IPS-18a (cell line): ENCODE measurements at regions not wholly inside any gene's neighbourhood (a gene's known extent, or its start where the extent isn't known, plus 50 kb on each side); places are given as distances from the start of the nearest gene placed in this dataset.

Source experiments
- H3K27ac ChIP-seq: one replicate; pipeline ENCODE4 v1.5.1; 2013; ENCODE audit warnings: low read length
- H3K27me3 ChIP-seq: one replicate; pipeline ENCODE4 v1.6.1; 2013; ENCODE audit warnings: mild to moderate bottlenecking, low read length; ENCODE audit not compliant: control insufficient read depth, insufficient read depth
- H3K36me3 ChIP-seq: one replicate; pipeline ENCODE4 v1.6.1; 2013; ENCODE audit warnings: low read depth, low read length; ENCODE audit not compliant: control insufficient read depth
- H3K4me1 ChIP-seq: one replicate; pipeline ENCODE4 v1.6.1; 2013; ENCODE audit warnings: low read depth, low read length; ENCODE audit not compliant: control insufficient read depth
- H3K4me3 ChIP-seq: one replicate; pipeline ENCODE4 v1.5.1; 2013; ENCODE audit warnings: low read length
- H3K9ac ChIP-seq: one replicate; pipeline ENCODE4 v1.6.1; 2013; ENCODE audit warnings: mild to moderate bottlenecking, low read length, moderate library complexity
- H3K9me3 ChIP-seq: one replicate; pipeline ENCODE4 v1.6.1; 2013; ENCODE audit warnings: low read depth, low read length; ENCODE audit not compliant: control insufficient read depth

GRCh38 chr5:29905626-29906353 lies 1287.7 kb upstream of the CDH6 start:
- H3K36me3 ChIP-seq = no peaks in the 10 kb centered on the region
- H3K9ac ChIP-seq = no peak overlapping the region
- H3K9me3 ChIP-seq = no peaks in the 10 kb centered on the region
- H3K4me1 ChIP-seq = no peaks in the 10 kb centered on the region
- no peaks in the 10 kb centered on the region for H3K27me3 ChIP-seq
- H3K4me3 ChIP-seq = no peak overlapping the region
- H3K27ac ChIP-seq = no peak overlapping the region

DNA sequence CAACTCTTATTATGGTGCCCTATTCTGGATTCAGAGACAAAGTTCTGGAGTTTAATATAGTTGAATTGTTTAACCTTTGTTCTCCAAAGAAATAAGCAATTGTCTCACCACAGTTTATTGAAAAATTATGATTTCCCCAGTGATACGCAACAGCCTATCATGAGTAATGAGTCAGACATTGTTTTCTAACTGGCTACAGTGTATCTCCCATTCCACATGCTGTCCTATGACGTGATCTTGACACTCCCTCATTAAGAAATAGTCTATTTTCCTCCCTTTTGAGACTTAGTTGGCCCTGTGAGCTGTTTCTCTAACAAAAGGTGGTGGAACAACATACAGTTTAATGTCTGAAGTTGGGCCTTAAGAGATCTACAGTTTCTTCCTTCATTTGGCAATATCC lies 1290.6 kb upstream of the CDH6 start:
- H3K4me3 ChIP-seq = no peak overlapping the region
- H3K36me3 ChIP-seq = no peaks in the 10 kb centered on the region
- H3K9ac ChIP-seq = no peak overlapping the region
- no peak overlapping the region for H3K27ac ChIP-seq
- no peaks in the 10 kb centered on the region for H3K27me3 ChIP-seq
- H3K9me3 ChIP-seq = no peaks in the 10 kb centered on the region
- H3K4me1 ChIP-seq = peaks cover 3% of the 10 kb centered on the region

DNA sequence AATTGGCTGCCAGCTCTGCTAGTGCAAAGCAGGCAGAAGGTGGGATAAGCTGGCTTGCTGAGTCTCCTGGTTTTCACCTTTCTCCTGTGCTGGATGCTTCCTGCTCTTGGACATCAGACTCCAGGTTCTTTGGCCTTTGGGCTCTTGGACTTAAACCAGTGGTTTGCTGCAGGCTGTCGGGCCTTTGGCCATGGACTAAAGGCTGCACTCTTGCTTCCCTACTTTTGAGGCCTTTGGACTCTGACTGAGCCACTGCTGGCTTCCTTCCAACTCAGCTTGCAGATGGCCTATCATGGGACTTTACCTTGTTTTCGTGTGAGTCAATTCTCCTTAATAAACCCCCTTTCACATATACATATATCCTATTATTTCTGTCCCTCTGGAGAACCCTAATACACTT lies 1293.9 kb upstream of the CDH6 start:
- Histone ChIP-seq H3K36me3 (no peaks in the 10 kb centered on the region), H3K4me3 (no peak overlapping the region), H3K9ac (no peak overlapping the region), H3K9me3 (no peaks in the 10 kb centered on the region), H3K27ac (no peak overlapping the region), H3K4me1 (peaks cover 4% of the 10 kb centered on the region), H3K27me3 (no peaks in the 10 kb centered on the region)

GRCh38 chr5:29897916-29898315 lies 1295.6 kb upstream of the CDH6 start:
- peaks cover 4% of the 10 kb centered on the region for H3K4me1 ChIP-seq
- H3K27me3 ChIP-seq = no peaks in the 10 kb centered on the region
- H3K36me3 ChIP-seq = no peaks in the 10 kb centered on the region
- H3K27ac ChIP-seq = no peak overlapping the region
- no peak overlapping the region for H3K4me3 ChIP-seq
- no peak overlapping the region for H3K9ac ChIP-seq
- H3K9me3 ChIP-seq = no peaks in the 10 kb centered on the region

GRCh38 chr5:29896646-29897045 lies 1296.8 kb upstream of the CDH6 start:
- Histone ChIP-seq H3K9me3 (no peaks in the 10 kb centered on the region), H3K27me3 (no peaks in the 10 kb centered on the region), H3K27ac (no peak overlapping the region), H3K36me3 (no peaks in the 10 kb centered on the region), H3K4me3 (no peak overlapping the region), H3K9ac (no peak overlapping the region), H3K4me1 (peaks cover 4% of the 10 kb centered on the region)

- no peaks in the 10 kb centered on the region for H3K36me3 ChIP-seq
- H3K4me1 ChIP-seq = peaks cover 4% of the 10 kb centered on the region
- no peak overlapping the region for H3K4me3 ChIP-seq
- H3K9me3 ChIP-seq = no peaks in the 10 kb centered on the region
- H3K27me3 ChIP-seq = no peaks in the 10 kb centered on the region
- no peak overlapping the region for H3K9ac ChIP-seq
- H3K27ac ChIP-seq = no peak overlapping the region
These were observed 1298.8 kb upstream of the CDH6 start for GRCh38 chr5:29894668-29895067.

GRCh38 chr5:29889051-29889450 lies 1304.4 kb upstream of the CDH6 start:
- Histone ChIP-seq H3K9ac (no peak overlapping the region), H3K27ac (no peak overlapping the region), H3K9me3 (no peaks in the 10 kb centered on the region), H3K27me3 (no peaks in the 10 kb centered on the region), H3K36me3 (no peaks in the 10 kb centered on the region), H3K4me1 (no peaks in the 10 kb centered on the region), H3K4me3 (no peak overlapping the region)

GRCh38 chr5:29885595-29885994 lies 1307.9 kb upstream of the CDH6 start:
- H3K36me3 ChIP-seq = no peaks in the 10 kb centered on the region
- H3K27ac ChIP-seq = no peak overlapping the region
- H3K9me3 ChIP-seq = no peaks in the 10 kb centered on the region
- no peak overlapping the region for H3K4me3 ChIP-seq
- H3K4me1 ChIP-seq = no peaks in the 10 kb centered on the region
- no peaks in the 10 kb centered on the region for H3K27me3 ChIP-seq
- H3K9ac ChIP-seq = no peak overlapping the region

GRCh38 chr5:29882036-29882435 lies 1311.5 kb upstream of the CDH6 start:
- no peak overlapping the region for H3K27ac ChIP-seq
- no peaks in the 10 kb centered on the region for H3K36me3 ChIP-seq
- no peaks in the 10 kb centered on the region for H3K4me1 ChIP-seq
- H3K9ac ChIP-seq = no peak overlapping the region
- H3K27me3 ChIP-seq = no peaks in the 10 kb centered on the region
- H3K4me3 ChIP-seq = no peak overlapping the region
- no peaks in the 10 kb centered on the region for H3K9me3 ChIP-seq

- Histone ChIP-seq H3K9ac (no peak overlapping the region), H3K27me3 (no peaks in the 10 kb centered on the region), H3K4me1 (no peaks in the 10 kb centered on the region), H3K9me3 (no peaks in the 10 kb centered on the region), H3K27ac (no peak overlapping the region), H3K4me3 (no peak overlapping the region), H3K36me3 (no peaks in the 10 kb centered on the region)
These were observed 1314.1 kb upstream of the CDH6 start for GRCh38 chr5:29879401-29879800.

DNA sequence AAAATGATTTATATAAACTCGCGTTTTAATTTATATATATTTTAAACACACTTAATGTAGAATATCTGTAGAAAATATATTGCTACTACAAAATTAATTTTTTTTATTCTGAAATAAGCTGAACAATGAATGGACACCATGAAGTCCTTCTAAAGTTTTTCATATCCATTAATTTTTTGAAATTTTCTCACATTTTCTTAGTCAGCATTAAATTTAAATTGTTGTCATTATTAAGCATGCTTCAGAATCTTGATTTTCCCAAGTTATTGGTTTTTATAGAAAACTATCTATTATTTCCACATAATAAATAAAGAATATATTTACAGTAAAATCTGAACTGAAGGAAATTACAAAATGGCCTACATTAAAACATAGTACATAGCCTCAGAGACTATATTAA lies 1314.9 kb upstream of the CDH6 start:
- Histone ChIP-seq H3K9me3 (no peaks in the 10 kb centered on the region), H3K27ac (no peak overlapping the region), H3K4me1 (no peaks in the 10 kb centered on the region), H3K9ac (no peak overlapping the region), H3K4me3 (no peak overlapping the region), H3K27me3 (no peaks in the 10 kb centered on the region), H3K36me3 (no peaks in the 10 kb centered on the region)

GRCh38 chr5:29867155-29867554 lies 1326.3 kb upstream of the CDH6 start:
- no peaks in the 10 kb centered on the region for H3K9me3 ChIP-seq
- no peaks in the 10 kb centered on the region for H3K4me1 ChIP-seq
- H3K9ac ChIP-seq = no peak overlapping the region
- H3K36me3 ChIP-seq = no peaks in the 10 kb centered on the region
- H3K27ac ChIP-seq = no peak overlapping the region
- no peak overlapping the region for H3K4me3 ChIP-seq
- no peaks in the 10 kb centered on the region for H3K27me3 ChIP-seq
